GM18517 (cell line): ENCODE measurements at regions not wholly inside any gene's neighbourhood (a gene's known extent, or its start where the extent isn't known, plus 50 kb on each side); places are given as distances from the start of the nearest gene placed in this dataset.

Experiments
- ATAC-seq: cut with Tn5 transposase; IDR thresholded peaks from one replicate; pipeline ENCODE4 v1.9.1; 2021; ENCODE audit warnings: mild to moderate bottlenecking, moderate library complexity; ENCODE audit not compliant: unreplicated experiment

DNA sequence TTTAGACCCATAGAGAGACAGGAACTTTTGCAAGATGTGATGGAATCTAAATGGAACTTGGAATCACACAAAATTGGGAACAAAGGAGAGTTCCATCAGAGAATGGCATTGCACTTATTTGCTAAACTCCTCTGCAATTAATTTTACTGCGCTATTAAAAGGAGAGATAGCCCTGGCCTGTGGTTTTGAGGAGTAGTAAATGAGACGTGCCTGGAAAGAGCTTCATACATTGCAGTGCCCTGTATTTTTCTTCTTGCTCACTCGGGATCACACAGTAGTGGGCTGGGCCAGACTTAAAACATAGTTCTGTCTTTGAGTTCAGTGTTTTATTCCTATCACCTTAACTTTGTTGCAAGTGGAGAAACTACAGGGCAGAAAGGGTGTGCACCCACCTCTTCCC is 94.4 kb upstream of the SLC27A6 start:
- ATAC-seq = no peak

GRCh38 chr5:128876569-128877382 is 88.5 kb upstream of the SLC27A6 start:
- no peak for ATAC-seq

DNA sequence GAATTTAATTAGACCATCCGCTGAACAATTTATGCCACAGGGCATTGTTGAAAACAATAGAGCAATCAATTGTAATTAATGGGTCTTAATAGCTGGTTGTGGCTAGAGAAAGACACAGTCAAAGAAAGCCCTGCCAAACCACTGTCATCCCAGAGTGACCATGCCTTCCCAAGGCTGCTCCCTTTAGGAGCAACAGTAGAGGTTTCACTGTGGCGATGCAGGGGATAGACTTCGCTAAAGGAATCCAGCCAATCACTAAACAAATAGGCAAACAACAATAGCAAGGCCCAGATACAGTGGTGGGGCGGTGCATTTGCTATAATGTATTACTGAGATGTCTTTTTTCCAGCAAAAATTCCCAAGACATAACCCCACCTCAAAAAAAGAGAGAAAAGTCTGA is 87.8 kb upstream of the SLC27A6 start:
- no peak for ATAC-seq

- no peak for ATAC-seq
Observed at GRCh38 chr5:128881502-128882018, 83.7 kb upstream of the SLC27A6 start.

- ATAC-seq = no peak
Observed at GRCh38 chr5:128885649-128886255, 79.5 kb upstream of the SLC27A6 start.

- ATAC-seq = no peak
Observed at GRCh38 chr5:128895122-128895521, 70.2 kb upstream of the SLC27A6 start.

DNA sequence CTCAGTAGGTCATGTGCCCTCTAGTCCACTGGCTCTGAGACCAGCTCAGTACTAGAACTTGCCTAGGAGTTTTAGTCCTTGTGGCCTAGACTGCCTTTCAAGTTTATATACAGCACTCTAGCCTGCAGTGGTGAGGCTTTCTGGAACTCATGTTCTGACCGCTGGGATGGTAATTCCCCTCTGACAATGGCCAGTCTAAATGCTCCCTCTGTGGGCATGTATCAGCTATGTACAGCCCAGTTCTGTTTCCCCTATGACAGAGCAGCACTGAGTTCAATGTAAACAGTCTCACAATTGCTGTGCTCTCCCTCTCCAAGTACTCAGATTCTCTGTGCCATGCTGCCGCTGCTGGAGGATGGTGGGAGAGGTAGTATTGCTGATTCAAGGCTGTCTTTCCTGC is 68.6 kb upstream of the SLC27A6 start:
- no peak for ATAC-seq

GRCh38 chr5:128903550-128903949 is 61.7 kb upstream of the SLC27A6 start:
- ATAC-seq = no peak

GRCh38 chr5:128904805-128905567 is 60.3 kb upstream of the SLC27A6 start:
- ATAC-seq = peak; percentile 7

- ATAC-seq = peak; percentile 95
Observed at GRCh38 chr5:128905568-128906110, 59.6 kb upstream of the SLC27A6 start.

- peak; percentile 71 for ATAC-seq
Observed at GRCh38 chr5:128913551-128913950, 51.7 kb upstream of the SLC27A6 start.
